Endothelial cell (in vitro differentiated cells): ENCODE measurements at regions not wholly inside any gene's neighbourhood (a gene's known extent, or its start where the extent isn't known, plus 50 kb on each side); places are given as distances from the start of the nearest gene placed in this dataset.

Source experiments
- DNase-seq: peaks from one replicate; pipeline ENCODE4 v3.0.0; 2021; ENCODE audit warnings: low spot score
- H3K27ac Mint-ChIP-seq: one replicate; pipeline ENCODE4 v1.8.0; 2021; ENCODE audit warnings: mixed read lengths, inconsistent platforms; ENCODE audit not compliant: unreplicated experiment
- H3K27me3 Mint-ChIP-seq: one replicate; pipeline ENCODE4 v1.8.0; 2021; ENCODE audit warnings: mild to moderate bottlenecking, moderate library complexity, mixed read lengths, inconsistent platforms; ENCODE audit not compliant: unreplicated experiment
- H3K36me3 Mint-ChIP-seq: one replicate; pipeline ENCODE4 v1.8.0; 2021; ENCODE audit warnings: mild to moderate bottlenecking, low read depth, mixed read lengths, inconsistent platforms; ENCODE audit not compliant: unreplicated experiment
- H3K4me1 Mint-ChIP-seq: one replicate; pipeline ENCODE4 v1.8.0; 2021; ENCODE audit warnings: mild to moderate bottlenecking, mixed read lengths, inconsistent platforms; ENCODE audit not compliant: unreplicated experiment
- H3K4me3 Mint-ChIP-seq: one replicate; pipeline ENCODE4 v1.8.0; 2021; ENCODE audit warnings: mild to moderate bottlenecking, mixed read lengths, inconsistent platforms; ENCODE audit not compliant: unreplicated experiment
- H3K9me3 Mint-ChIP-seq: one replicate; pipeline ENCODE4 v1.8.0; 2021; ENCODE audit warnings: mixed read lengths, inconsistent platforms; ENCODE audit not compliant: unreplicated experiment
- CTCF ChIP-seq: fragments of 200-600 bp; sonication (generic); IDR thresholded peaks from one replicate; pipeline ENCODE4 v1.5.0; 2021; ENCODE audit warnings: antibody characterized with exemption; ENCODE audit not compliant: unreplicated experiment

- H3K4me1 Mint-ChIP-seq: no peaks in the 10 kb centered on the region
- TF ChIP-seq CTCF: no peak
- H3K36me3 Mint-ChIP-seq: no peaks in the 10 kb centered on the region
- no peaks in the 10 kb centered on the region for H3K27me3 Mint-ChIP-seq
- H3K27ac Mint-ChIP-seq: no peak overlapping the region
- no peak overlapping the region for H3K4me3 Mint-ChIP-seq
- no peaks in the 10 kb centered on the region for H3K9me3 Mint-ChIP-seq
- DNase-seq: no peak
Observed at GRCh38 chr3:86225461-86225860, 765.5 kb downstream of the VGLL3 start.

- Mint-ChIP-seq H3K27me3 (no peaks in the 10 kb centered on the region), H3K27ac (no peak overlapping the region), H3K36me3 (no peaks in the 10 kb centered on the region), H3K4me1 (no peaks in the 10 kb centered on the region), H3K4me3 (no peak overlapping the region), H3K9me3 (no peaks in the 10 kb centered on the region)
- no peak for DNase-seq
- no peak for TF ChIP-seq CTCF
Observed at GRCh38 chr3:86221601-86222000, 769.3 kb downstream of the VGLL3 start.

- no peaks in the 10 kb centered on the region for H3K9me3 Mint-ChIP-seq
- H3K4me1 Mint-ChIP-seq: peaks cover 39% of the 10 kb centered on the region
- no peak for TF ChIP-seq CTCF
- no peak overlapping the region for H3K4me3 Mint-ChIP-seq
- H3K36me3 Mint-ChIP-seq: no peaks in the 10 kb centered on the region
- H3K27me3 Mint-ChIP-seq: peaks cover 5% of the 10 kb centered on the region
- peak overlapping the region; percentile 20 for H3K27ac Mint-ChIP-seq
- DNase-seq: no peak
Observed at GRCh38 chr3:86208772-86209171, 782.2 kb downstream of the VGLL3 start.

GRCh38 chr3:86182606-86183005 is 808.3 kb downstream of the VGLL3 start:
- Mint-ChIP-seq H3K27ac (no peak overlapping the region), H3K9me3 (no peaks in the 10 kb centered on the region), H3K4me3 (no peak overlapping the region), H3K27me3 (no peaks in the 10 kb centered on the region), H3K4me1 (no peaks in the 10 kb centered on the region), H3K36me3 (no peaks in the 10 kb centered on the region)
- no peak for DNase-seq
- TF ChIP-seq CTCF: no peak

- H3K27me3 Mint-ChIP-seq: no peaks in the 10 kb centered on the region
- peaks cover 7% of the 10 kb centered on the region for H3K4me1 Mint-ChIP-seq
- no peaks in the 10 kb centered on the region for H3K36me3 Mint-ChIP-seq
- H3K4me3 Mint-ChIP-seq: no peak overlapping the region
- DNase-seq: peak; percentile 31
- H3K27ac Mint-ChIP-seq: no peak overlapping the region
- no peaks in the 10 kb centered on the region for H3K9me3 Mint-ChIP-seq
- peak; percentile 21 for TF ChIP-seq CTCF
Observed at GRCh38 chr3:86180696-86181095, 810.3 kb downstream of the VGLL3 start.
